Posterior vena cava (tissue), 2 donors: ENCODE measurements at regions not wholly inside any gene's neighbourhood (a gene's known extent, or its start where the extent isn't known, plus 50 kb on each side); places are given as distances from the start of the nearest gene placed in this dataset.

Experiments used
- DNase-seq: peaks from one replicate; pipeline ENCODE4 v3.0.0-alpha.2; 2020; ENCODE audit warnings: low spot score
- intact Hi-C, 2 donors: fragments of 100-400 bp; cut with DNase I; formaldehyde crosslinking; loops; one replicate each; pipeline versions ENCODE4 v1.14.1 to v1.14.2; 2022 to 2023
- donor health status: DM: yes; HTN: yes; CAD: no.
- donor health status: DM: yes; HTN: yes; CAD: no.

DNA sequence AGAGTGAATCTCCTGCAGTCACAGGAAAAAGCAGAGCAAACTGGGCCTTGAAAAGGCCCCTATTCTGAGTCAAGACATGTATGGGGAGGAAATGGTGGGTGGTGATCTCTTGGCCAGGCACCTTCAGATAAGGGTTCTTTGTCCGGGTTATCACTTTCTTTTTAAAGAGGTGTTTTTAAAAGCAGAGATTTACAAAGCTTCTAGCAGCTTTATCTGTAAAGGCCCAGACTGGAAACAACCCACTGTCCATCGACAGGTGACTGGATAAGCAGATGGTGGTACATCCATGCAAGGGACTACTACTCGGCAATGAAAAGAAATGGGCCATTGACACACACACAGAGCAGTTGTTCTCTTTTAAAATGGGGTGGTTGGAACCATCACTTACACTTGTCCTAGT lies 596.7 kb upstream of the MKI67 start:
- DNase-seq, result no peak
- intact Hi-C loops, result no loop called here

DNA sequence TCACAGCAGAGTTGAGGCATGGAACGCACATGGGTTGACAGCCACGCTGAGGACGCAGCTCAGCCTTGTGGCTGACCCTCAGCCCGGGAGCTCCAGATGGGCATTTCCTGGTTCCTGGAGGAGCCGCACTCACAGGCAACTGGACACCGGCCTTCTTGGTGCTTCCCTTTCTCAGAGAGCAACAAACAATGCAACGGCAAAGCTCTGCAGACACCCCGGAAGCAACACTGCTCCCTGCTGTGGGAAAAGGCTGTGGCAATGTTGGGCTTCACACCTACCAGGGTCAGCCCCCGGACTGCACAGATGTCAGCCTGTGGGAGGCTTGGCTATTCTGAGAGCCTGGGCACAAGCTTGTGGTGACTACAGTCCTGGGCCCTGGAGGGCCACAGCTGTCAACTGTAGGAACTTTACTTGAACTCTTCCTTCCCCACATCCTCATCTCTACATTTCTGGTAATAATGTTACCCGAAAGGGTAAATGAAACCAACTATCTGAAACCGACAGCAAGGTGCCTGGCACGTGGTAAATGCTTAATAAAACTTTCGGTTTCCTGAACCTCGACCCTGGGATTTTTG lies 597.5 kb upstream of the MKI67 start:
- no peak for DNase-seq

GRCh38 chr10:128725531-128725930 lies 599.3 kb upstream of the MKI67 start:
- DNase-seq, result no peak
- intact Hi-C loops, result no loop called here

More for the DNA sequence above, 597.5 kb upstream of the MKI67 start:
- intact Hi-C loops, result no loop called here

- intact Hi-C loops, result no loop called here
Measured at GRCh38 chr10:128727114-128727513, 600.9 kb upstream of the MKI67 start.

DNA sequence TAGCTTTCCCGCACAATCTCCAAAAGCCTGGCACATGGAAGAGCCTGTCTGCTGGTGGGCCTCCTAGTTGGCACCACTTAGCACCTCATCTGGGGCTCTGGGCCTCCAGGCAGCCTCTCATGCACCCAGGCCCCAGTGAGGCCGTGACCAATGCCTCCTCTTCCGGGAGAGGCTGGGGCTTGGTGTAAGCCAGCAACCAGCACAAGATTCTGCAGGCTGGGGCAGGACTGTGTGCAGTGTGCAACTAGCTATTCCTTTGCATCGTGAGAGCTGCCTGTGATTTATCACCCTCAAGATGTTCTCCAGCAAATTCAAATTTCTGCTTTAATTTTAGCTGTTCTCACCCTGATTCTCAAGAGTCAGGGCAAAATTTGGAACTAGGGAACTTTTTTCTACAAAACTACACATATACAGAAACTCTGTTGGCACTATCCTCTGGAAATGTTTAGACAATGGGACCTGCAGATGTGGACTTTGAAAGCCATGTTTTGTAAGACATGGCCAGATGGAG lies 603.7 kb upstream of the MKI67 start:
- DNase-seq, result no peak
- intact Hi-C loops, result no loop called here

More at GRCh38 chr10:128727114-128727513, 600.9 kb upstream of the MKI67 start:
- DNase-seq, result no peak

- intact Hi-C loops, result no loop called here
- no peak for DNase-seq
Measured at GRCh38 chr10:128730922-128731321, 604.7 kb upstream of the MKI67 start.

- intact Hi-C loops, result no loop called here
- no peak for DNase-seq
Measured at GRCh38 chr10:128734161-128734560, 607.9 kb upstream of the MKI67 start.

GRCh38 chr10:128734734-128735133 lies 608.5 kb upstream of the MKI67 start:
- intact Hi-C loops, result no loop called here
- DNase-seq, result no peak

DNA sequence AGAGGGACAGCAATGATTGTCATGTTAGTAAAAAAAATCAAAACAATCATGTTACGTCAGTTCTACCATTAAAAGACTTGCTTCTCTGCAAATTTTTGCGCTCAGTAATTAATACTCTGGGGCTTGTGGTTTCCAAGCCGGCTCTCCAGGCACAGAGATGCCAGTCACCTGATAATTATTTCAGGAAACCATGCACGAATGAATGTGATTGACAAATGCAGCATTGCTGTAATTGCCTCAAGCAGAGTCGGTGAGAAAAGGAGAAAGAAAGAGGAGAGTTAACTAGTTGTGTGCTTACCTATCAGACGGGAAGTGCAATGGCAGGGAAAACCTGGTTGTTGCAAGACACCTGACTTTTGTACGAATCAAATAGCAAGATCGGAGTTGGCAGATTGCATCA lies 609.8 kb upstream of the MKI67 start:
- no peak for DNase-seq
- intact Hi-C loops, result no loop called here

- DNase-seq, result no peak
- intact Hi-C loops, result no loop called here
Measured at GRCh38 chr10:128738386-128738915, 612.2 kb upstream of the MKI67 start.

- no peak for DNase-seq
- intact Hi-C loops, result no loop called here
Measured at GRCh38 chr10:128739930-128740329, 613.7 kb upstream of the MKI67 start.

- DNase-seq, result no peak
- intact Hi-C loops, result no loop called here
Measured at GRCh38 chr10:128741180-128741579, 615.0 kb upstream of the MKI67 start.

DNA sequence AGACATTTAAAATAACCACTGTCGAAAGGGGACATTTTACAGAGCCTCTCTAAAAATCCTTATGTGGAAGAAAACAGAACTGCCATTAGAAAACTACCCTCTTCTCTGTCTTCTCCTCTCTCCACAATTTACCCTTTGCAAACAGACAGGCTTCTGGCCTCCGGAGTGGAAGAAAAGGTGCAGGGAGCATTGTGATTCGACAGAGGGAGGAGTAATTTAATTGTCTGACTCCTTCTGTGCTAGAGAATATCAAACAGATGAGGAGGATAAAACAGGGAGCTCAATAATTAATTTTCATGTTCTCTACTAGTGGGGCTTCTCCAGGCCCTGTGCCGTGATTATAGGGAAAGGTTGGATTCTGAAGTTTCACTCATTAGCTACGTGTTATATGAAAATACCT lies 615.5 kb upstream of the MKI67 start:
- DNase-seq, result no peak
- intact Hi-C loops, result no loop called here

GRCh38 chr10:128744092-128744491 lies 617.9 kb upstream of the MKI67 start:
- DNase-seq, result no peak
- intact Hi-C loops, result no loop called here

GRCh38 chr10:128744811-128745305 lies 618.6 kb upstream of the MKI67 start:
- DNase-seq, result no peak
- intact Hi-C loops, result no loop called here

DNA sequence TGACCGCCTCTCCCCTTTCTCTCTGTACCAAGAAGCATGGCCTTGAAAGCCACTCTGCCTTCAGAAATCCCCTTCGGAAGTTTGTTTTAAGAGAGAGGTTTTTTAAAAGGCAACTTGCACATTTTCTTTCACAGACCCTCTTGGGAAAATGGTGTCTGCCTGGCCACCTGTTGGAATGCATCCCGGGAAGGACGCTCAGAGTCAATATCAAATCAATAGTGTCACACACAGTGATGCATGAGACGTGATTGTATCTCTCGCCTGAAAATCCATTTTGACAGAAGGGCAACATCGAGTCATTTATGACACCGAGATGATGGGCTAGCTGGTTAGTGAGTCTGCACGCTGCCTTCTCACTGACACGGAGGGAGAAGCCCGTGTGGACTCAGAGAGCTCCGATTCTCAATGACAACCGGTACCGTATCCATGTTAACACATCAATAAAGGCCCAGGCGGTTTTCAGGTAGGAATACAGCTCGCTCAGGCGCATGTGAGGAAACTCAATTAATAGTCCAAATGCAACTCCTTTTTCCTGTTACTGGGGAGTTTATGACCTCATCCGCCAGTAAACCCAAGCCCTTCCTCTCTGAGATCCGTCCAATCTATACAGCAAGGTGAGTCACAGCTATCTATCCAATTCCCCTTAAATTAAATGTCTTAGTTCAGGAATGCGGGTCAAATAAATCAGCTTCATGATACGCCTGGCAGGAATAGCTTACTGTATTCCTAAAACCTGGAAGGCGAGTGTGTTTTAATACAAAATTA lies 621.5 kb upstream of the MKI67 start:
- no peak for DNase-seq
- intact Hi-C loops, result no loop called here

DNA sequence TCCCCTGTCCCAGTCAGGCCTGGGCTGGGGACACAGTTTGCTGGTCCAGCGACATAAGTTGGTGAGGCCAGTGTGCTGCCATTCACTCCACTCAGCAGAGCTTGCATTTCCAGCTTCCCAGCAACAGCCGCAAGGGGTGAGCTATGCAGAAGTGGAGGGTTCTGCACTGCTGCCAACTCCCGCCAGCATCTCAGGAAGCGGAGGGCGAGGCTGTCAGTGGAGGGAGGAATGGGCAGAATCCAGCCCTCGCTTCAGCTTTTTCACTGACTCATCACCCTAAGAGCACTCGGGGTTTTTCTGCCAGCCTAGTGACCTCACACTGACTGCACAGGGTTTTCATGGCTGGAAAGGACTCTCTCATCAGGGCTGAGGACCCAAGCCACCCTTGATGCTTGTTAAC lies 625.1 kb upstream of the MKI67 start:
- intact Hi-C loops, result no loop called here
- no peak for DNase-seq

DNA sequence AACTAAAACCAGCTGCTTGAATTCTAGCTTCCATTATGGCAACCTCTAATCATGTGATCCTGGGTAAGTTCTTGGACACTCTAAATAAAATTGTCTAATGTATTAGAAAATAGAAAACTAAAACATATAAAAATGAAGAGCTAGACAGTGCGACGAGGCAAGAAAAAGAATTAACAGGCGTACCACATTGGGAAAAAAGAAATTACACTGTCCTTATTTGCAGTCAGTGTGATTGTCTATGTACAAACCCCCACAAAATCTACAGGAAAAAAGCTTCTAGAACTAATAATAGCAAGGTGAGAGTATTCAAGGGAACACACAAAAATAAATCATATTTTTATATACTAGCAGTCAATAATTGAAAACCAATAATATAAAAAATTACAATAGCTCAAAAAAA lies 625.6 kb upstream of the MKI67 start:
- intact Hi-C loops, result no loop called here
- no peak for DNase-seq

DNA sequence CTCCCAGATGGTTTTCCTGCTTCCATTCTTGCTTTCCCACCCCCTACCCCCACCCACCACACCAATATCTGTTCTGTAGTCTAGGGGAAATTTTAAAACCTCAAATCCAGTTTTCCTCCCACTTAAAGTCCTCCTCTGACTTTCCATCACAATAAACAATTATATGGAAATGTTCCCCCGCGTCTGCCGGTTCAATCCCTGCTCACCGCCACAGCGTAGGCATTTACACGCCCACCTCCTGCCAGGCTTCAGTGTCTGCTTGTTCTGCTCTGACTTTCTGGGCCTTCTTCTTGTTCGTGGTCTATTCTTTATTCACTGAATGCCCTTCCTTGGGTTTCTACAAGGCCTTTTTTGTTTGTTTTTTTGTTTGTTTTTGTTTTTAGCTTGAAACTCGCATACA lies 633.0 kb upstream of the MKI67 start:
- no peak for DNase-seq
- intact Hi-C loops, result no loop called here

- DNase-seq, result no peak
- intact Hi-C loops, result no loop called here
Measured at GRCh38 chr10:128763588-128763987, 637.4 kb upstream of the MKI67 start.

DNA sequence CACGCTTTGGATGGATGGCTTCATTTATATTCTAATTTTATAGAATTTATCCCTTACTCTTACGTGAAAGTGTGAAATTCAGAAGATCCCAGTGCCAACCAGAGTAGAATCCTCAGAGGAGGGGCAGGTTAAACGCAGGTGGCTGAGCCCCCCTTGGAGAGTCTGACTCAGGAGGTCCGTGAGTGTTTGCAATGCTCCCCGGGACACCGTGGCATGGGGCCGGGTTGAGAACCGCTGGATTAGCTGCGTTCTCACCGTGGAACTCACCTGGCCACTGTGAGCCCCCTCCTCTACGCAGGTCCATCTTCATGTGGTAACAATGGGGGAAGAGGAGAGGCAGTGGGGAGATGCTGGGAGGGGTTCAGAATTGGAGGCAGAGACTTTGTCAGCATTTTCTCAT lies 638.0 kb upstream of the MKI67 start:
- intact Hi-C loops, result no loop called here
- DNase-seq, result no peak
